ENCODE measurements at regions not wholly inside any gene's neighbourhood (a gene's known extent, or its start where the extent isn't known, plus 50 kb on each side); places are given as distances from the start of the nearest gene placed in this dataset.

DNA sequence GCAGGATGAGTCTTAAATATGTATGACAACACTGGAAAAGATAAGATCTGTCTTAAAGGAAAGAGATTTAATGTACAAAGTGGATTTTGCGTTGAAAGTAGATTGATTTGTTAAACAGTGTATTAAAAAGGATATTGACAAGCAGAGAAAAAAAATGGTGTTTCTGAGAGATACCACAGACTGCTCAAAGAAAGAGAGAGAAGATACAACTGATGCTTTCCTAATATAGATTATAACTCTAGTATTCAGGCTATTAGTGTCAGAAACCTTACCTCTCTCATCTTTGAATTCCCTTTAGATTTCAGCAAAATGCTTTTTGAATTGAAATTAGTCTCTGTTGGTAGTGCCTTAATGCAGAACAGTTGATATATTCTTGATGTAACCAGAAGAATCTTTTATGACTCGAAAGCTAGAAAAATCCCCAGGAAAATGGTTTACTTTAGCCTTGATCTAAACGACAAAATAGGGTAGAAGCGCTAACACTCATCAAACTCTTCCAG is 550.7 kb downstream of the INHBA start:
- H3K4me1 ChIP-seq (ENCODE audit: insufficient read depth, low read length) = no peaks in the 10 kb centered on the region
- no peaks in the 10 kb centered on the region for H3K36me3 ChIP-seq (ENCODE audit: insufficient read depth, low read depth, low read length)
- no peaks in the 10 kb centered on the region for H3K9me3 ChIP-seq (ENCODE audit: insufficient read depth, low read depth, low read length)
- H3K9ac ChIP-seq (ENCODE audit: low read depth, low read length) = no peak overlapping the region
- H3K4me3 ChIP-seq (ENCODE audit: low read length) = no peak overlapping the region
- no peak overlapping the region for H3K27ac ChIP-seq (ENCODE audit: low read length)
- H3K27me3 ChIP-seq (ENCODE audit: insufficient read depth, low read length) = no peaks in the 10 kb centered on the region

DNA sequence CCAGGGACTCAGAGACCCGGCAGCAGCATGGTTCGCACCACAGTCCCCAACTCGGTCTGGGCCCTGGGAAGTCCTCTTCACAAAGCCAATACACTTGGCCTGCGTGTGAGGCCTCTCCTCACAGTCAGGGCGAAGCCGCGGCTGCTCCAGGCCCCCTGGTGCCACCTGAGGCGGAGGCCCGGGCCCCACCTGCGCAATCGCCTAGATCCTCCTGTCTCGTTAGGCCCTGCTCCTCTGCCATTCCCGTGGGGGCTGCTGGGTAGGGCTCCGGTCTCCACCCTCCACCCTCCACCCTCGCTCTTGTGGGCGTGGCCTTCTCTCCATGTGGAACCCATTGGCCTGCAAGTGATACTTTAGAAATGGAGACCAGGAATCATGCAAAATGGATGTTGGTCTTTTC is 553.3 kb downstream of the INHBA start:
- Histone ChIP-seq H3K27ac (ENCODE audit: low read length) (no peak overlapping the region), H3K36me3 (ENCODE audit: insufficient read depth, low read depth, low read length) (no peaks in the 10 kb centered on the region), H3K4me3 (ENCODE audit: low read length) (no peak overlapping the region), H3K9ac (ENCODE audit: low read depth, low read length) (no peak overlapping the region), H3K27me3 (ENCODE audit: insufficient read depth, low read length) (no peaks in the 10 kb centered on the region), H3K9me3 (ENCODE audit: insufficient read depth, low read depth, low read length) (no peaks in the 10 kb centered on the region), H3K4me1 (ENCODE audit: insufficient read depth, low read length) (no peaks in the 10 kb centered on the region)

- H3K4me1 ChIP-seq (ENCODE audit: insufficient read depth, low read length) = no peaks in the 10 kb centered on the region
- no peak overlapping the region for H3K9ac ChIP-seq (ENCODE audit: low read depth, low read length)
- H3K4me3 ChIP-seq (ENCODE audit: low read length) = no peak overlapping the region
- no peak overlapping the region for H3K27ac ChIP-seq (ENCODE audit: low read length)
- H3K9me3 ChIP-seq (ENCODE audit: insufficient read depth, low read depth, low read length) = no peaks in the 10 kb centered on the region
- H3K27me3 ChIP-seq (ENCODE audit: insufficient read depth, low read length) = no peaks in the 10 kb centered on the region
- no peaks in the 10 kb centered on the region for H3K36me3 ChIP-seq (ENCODE audit: insufficient read depth, low read depth, low read length)
Observed at GRCh38 chr7:41148521-41148951, 554.4 kb downstream of the INHBA start.

DNA sequence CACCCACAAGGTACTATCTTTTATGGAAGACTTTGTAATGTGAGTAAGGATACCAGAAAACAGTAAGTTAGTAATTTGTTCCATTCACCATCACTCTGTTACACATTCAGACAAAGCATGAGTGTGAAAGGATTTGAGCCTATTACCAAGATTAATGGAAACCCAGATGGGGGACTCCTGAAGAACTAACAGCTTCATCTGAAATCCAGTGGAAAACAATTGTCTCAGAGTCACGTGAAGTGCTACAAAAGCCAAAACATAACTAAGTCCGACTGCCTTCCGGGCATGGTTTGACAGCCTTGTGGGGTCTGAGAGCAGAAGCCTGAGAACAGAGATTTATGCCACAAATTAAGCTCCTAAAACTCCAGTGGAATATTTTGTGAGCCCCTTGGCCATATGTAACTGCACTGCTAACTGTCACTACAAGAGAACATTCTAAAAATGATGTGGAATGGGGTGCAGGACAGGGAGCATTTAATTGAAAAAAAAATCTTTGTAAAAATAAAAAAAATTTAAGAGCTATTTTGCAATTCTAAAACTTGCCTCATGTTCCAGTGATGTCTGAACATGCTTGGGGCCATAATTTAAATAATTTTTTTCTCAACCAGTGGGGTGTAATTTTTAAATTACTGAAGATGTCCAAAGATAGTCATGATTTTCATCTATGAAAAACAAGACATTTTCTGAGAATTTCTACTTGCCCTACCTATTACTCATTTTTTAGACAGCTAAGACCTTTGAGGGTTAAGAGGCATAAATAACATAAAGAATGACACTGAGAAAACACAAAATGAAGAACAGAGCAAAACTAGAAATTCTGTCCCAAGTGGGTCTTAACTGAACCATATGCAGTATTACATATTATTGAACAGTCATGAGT is 555.0 kb downstream of the INHBA start:
- no peaks in the 10 kb centered on the region for H3K4me1 ChIP-seq (ENCODE audit: insufficient read depth, low read length)
- H3K36me3 ChIP-seq (ENCODE audit: insufficient read depth, low read depth, low read length) = no peaks in the 10 kb centered on the region
- H3K4me3 ChIP-seq (ENCODE audit: low read length) = no peak overlapping the region
- no peaks in the 10 kb centered on the region for H3K27me3 ChIP-seq (ENCODE audit: insufficient read depth, low read length)
- H3K27ac ChIP-seq (ENCODE audit: low read length) = no peak overlapping the region
- H3K9me3 ChIP-seq (ENCODE audit: insufficient read depth, low read depth, low read length) = no peaks in the 10 kb centered on the region
- H3K9ac ChIP-seq (ENCODE audit: low read depth, low read length) = no peak overlapping the region

GRCh38 chr7:41146429-41146828 is 556.5 kb downstream of the INHBA start:
- Histone ChIP-seq H3K4me3 (ENCODE audit: low read length) (no peak overlapping the region), H3K27me3 (ENCODE audit: insufficient read depth, low read length) (no peaks in the 10 kb centered on the region), H3K9me3 (ENCODE audit: insufficient read depth, low read depth, low read length) (no peaks in the 10 kb centered on the region), H3K9ac (ENCODE audit: low read depth, low read length) (no peak overlapping the region), H3K27ac (ENCODE audit: low read length) (no peak overlapping the region), H3K36me3 (ENCODE audit: insufficient read depth, low read depth, low read length) (no peaks in the 10 kb centered on the region), H3K4me1 (ENCODE audit: insufficient read depth, low read length) (no peaks in the 10 kb centered on the region)

GRCh38 chr7:41145656-41146055 is 557.2 kb downstream of the INHBA start:
- Histone ChIP-seq H3K9me3 (ENCODE audit: insufficient read depth, low read depth, low read length) (no peaks in the 10 kb centered on the region), H3K36me3 (ENCODE audit: insufficient read depth, low read depth, low read length) (no peaks in the 10 kb centered on the region), H3K4me3 (ENCODE audit: low read length) (no peak overlapping the region), H3K27ac (ENCODE audit: low read length) (no peak overlapping the region), H3K27me3 (ENCODE audit: insufficient read depth, low read length) (no peaks in the 10 kb centered on the region), H3K4me1 (ENCODE audit: insufficient read depth, low read length) (no peaks in the 10 kb centered on the region), H3K9ac (ENCODE audit: low read depth, low read length) (no peak overlapping the region)

DNA sequence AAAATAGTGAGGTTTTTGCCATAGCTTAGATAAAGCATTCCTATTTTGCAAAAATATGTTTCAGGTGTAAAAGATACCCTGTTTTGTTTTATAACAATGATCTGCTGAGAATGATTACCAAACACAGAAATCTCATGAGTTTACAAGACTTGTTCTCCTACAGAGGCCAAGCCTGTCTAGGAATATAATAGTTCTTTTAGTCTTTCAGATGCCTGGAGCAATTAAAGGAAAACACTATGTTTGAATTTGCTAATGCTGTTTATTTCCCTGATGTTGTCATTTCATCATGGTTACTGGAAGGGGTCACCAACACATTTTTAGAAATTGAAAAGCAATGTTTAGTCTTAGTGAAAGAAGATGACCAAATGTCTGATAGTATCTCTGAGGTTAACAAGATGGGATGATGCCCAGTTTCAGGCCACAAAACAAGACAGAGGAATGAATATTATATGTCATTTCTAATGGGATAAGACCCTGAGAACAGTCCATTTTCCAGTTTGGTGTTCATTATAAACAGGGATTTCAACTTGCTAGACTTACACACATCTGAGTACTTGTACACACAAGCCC is 559.9 kb downstream of the INHBA start:
- Histone ChIP-seq H3K9me3 (ENCODE audit: insufficient read depth, low read depth, low read length) (no peaks in the 10 kb centered on the region), H3K9ac (ENCODE audit: low read depth, low read length) (no peak overlapping the region), H3K4me1 (ENCODE audit: insufficient read depth, low read length) (no peaks in the 10 kb centered on the region), H3K27me3 (ENCODE audit: insufficient read depth, low read length) (no peaks in the 10 kb centered on the region), H3K4me3 (ENCODE audit: low read length) (no peak overlapping the region), H3K27ac (ENCODE audit: low read length) (no peak overlapping the region), H3K36me3 (ENCODE audit: insufficient read depth, low read depth, low read length) (no peaks in the 10 kb centered on the region)

GRCh38 chr7:41139789-41140188 is 563.1 kb downstream of the INHBA start:
- no peak overlapping the region for H3K9ac ChIP-seq (ENCODE audit: low read depth, low read length)
- H3K36me3 ChIP-seq (ENCODE audit: insufficient read depth, low read depth, low read length) = no peaks in the 10 kb centered on the region
- H3K27ac ChIP-seq (ENCODE audit: low read length) = no peak overlapping the region
- H3K9me3 ChIP-seq (ENCODE audit: insufficient read depth, low read depth, low read length) = no peaks in the 10 kb centered on the region
- H3K4me1 ChIP-seq (ENCODE audit: insufficient read depth, low read length) = no peaks in the 10 kb centered on the region
- H3K27me3 ChIP-seq (ENCODE audit: insufficient read depth, low read length) = no peaks in the 10 kb centered on the region
- H3K4me3 ChIP-seq (ENCODE audit: low read length) = no peak overlapping the region

- Histone ChIP-seq H3K36me3 (ENCODE audit: insufficient read depth, low read depth, low read length) (no peaks in the 10 kb centered on the region), H3K4me3 (ENCODE audit: low read length) (no peak overlapping the region), H3K27ac (ENCODE audit: low read length) (no peak overlapping the region), H3K9me3 (ENCODE audit: insufficient read depth, low read depth, low read length) (no peaks in the 10 kb centered on the region), H3K9ac (ENCODE audit: low read depth, low read length) (no peak overlapping the region), H3K27me3 (ENCODE audit: insufficient read depth, low read length) (no peaks in the 10 kb centered on the region), H3K4me1 (ENCODE audit: insufficient read depth, low read length) (0 out of 2 replicates have a peak, but pooled peaks cover 4% of the 10 kb centered on the region)
Observed at GRCh38 chr7:41136551-41136950, 566.3 kb downstream of the INHBA start.

DNA sequence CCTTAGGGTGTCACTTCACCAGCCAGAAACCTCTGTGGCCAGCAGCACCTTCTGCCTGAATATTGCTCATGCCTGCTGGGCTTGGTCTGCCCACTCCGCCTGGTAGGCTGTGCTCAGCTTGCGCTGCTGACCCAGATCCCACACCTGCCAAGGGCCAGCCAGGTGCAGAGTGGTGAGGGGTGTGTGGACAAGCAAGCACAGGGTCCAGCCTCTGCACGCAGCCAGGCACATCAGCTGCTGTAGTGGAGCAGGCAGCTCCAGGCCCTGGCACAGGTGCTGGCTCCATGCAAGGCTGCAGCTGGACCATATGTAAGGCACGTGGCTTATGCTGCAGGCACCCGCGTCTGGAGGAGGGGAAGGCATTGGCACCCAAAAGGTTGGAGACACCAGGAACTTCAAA is 567.4 kb downstream of the INHBA start:
- no peak overlapping the region for H3K27ac ChIP-seq (ENCODE audit: low read length)
- H3K36me3 ChIP-seq (ENCODE audit: insufficient read depth, low read depth, low read length) = no peaks in the 10 kb centered on the region
- H3K4me1 ChIP-seq (ENCODE audit: insufficient read depth, low read length) = 0 out of 2 replicates have a peak, but pooled peaks cover 4% of the 10 kb centered on the region
- H3K27me3 ChIP-seq (ENCODE audit: insufficient read depth, low read length) = no peaks in the 10 kb centered on the region
- H3K9me3 ChIP-seq (ENCODE audit: insufficient read depth, low read depth, low read length) = no peaks in the 10 kb centered on the region
- H3K9ac ChIP-seq (ENCODE audit: low read depth, low read length) = no peak overlapping the region
- no peak overlapping the region for H3K4me3 ChIP-seq (ENCODE audit: low read length)

- Histone ChIP-seq H3K9ac (ENCODE audit: low read depth, low read length) (no peak overlapping the region), H3K27ac (ENCODE audit: low read length) (no peak overlapping the region), H3K9me3 (ENCODE audit: insufficient read depth, low read depth, low read length) (no peaks in the 10 kb centered on the region), H3K4me1 (ENCODE audit: insufficient read depth, low read length) (0 out of 2 replicates have a peak, but pooled peaks cover 4% of the 10 kb centered on the region), H3K4me3 (ENCODE audit: low read length) (no peak overlapping the region), H3K27me3 (ENCODE audit: insufficient read depth, low read length) (no peaks in the 10 kb centered on the region), H3K36me3 (ENCODE audit: insufficient read depth, low read depth, low read length) (no peaks in the 10 kb centered on the region)
Observed at GRCh38 chr7:41134300-41135255, 568.3 kb downstream of the INHBA start.

Data from iPS-20b (cell line).